AG04449 (cell line): ENCODE measurements at regions not wholly inside any gene's neighbourhood (a gene's known extent, or its start where the extent isn't known, plus 50 kb on each side); places are given as distances from the start of the nearest gene placed in this dataset.
"Not testable (repeated sequence)": the region's sequence is repeated elsewhere in the genome, so short reads cannot be mapped to it uniquely, and the experiment has no call there.

Experiments used
- CTCF ChIA-PET: fragments of 350-600 bp; formaldehyde crosslinking; extraction: SDS; loops from one replicate; lab custom pipeline; 2021; ENCODE audit warnings: antibody characterized with exemption; lab: Yijun Ruan, JAX
- POLR2A ChIA-PET: fragments of 400-600, 350-600 bp; formaldehyde crosslinking; extraction: SDS; loops from one replicate; lab custom pipeline; 2020; ENCODE audit warnings: antibody characterized with exemption, inconsistent platforms; lab: Yijun Ruan, JAX
- DNase-seq: peaks from one replicate; pipeline ENCODE4 v3.0.0-alpha.2; 2010; ENCODE audit warnings: low read depth, low spot score
- H3K4me3 ChIP-seq: 2 replicates; pipeline ENCODE4 v1.5.1; 2011; ENCODE audit warnings: low read depth, mild to moderate bottlenecking, control low read depth, low read length
- TF ChIP-seq, protein P1 (sequence below): IDR thresholded peaks from one replicate; pipeline ENCODE4 v1.5.1; 2011; ENCODE audit warnings: mild to moderate bottlenecking, moderate library complexity, low read length, control low read depth, inconsistent platforms; ENCODE audit not compliant: insufficient read depth; ENCODE audit errors: missing control alignments

DNA sequence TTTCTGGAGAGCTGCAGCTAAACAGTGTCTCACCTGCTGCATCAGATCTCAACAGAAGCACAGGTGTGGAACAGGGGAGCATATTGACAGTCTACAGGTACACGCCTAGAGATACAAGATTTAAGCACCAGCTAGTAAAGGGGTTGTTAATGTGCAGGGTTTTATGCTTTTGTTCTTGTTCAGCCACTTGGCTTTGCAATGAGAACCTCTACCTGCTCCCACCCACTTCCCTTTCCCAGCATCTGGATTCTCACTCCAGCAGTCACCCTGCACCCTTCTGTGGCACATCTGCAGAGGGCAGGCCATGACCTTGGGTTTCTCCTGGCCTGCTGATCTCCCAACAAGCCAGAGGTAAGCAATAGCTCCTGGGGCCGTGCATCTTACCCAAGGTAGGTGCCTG, 446.6 kb downstream of the BUD13 start:
- CTCF ChIA-PET: no interaction called here
- POLR2A ChIA-PET: no interaction called here
- DNase-seq: no peak

DNA sequence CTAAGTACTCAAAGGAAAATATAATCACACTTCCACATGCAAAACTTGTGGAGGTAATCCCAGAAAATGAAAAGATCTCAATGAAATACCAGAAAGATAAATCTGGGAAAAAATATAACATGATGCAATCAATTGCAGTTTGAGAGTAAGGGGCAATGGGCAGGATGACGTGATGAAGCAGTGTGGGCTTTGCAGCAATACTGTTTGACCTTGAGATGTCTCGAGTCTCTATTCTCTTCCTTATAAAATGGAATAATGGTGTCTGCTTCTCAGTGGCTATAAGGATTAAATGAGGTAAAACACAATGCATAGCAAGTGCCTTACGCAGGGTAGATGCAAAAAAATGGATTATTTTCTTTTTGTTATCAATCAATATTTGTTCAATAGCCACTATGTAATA, 447.5 kb downstream of the BUD13 start:
- no peak overlapping the region for H3K4me3 ChIP-seq
- POLR2A ChIA-PET: no interaction called here
- no peak for DNase-seq
- CTCF ChIA-PET: no interaction called here
- TF ChIP-seq, protein P1, sequence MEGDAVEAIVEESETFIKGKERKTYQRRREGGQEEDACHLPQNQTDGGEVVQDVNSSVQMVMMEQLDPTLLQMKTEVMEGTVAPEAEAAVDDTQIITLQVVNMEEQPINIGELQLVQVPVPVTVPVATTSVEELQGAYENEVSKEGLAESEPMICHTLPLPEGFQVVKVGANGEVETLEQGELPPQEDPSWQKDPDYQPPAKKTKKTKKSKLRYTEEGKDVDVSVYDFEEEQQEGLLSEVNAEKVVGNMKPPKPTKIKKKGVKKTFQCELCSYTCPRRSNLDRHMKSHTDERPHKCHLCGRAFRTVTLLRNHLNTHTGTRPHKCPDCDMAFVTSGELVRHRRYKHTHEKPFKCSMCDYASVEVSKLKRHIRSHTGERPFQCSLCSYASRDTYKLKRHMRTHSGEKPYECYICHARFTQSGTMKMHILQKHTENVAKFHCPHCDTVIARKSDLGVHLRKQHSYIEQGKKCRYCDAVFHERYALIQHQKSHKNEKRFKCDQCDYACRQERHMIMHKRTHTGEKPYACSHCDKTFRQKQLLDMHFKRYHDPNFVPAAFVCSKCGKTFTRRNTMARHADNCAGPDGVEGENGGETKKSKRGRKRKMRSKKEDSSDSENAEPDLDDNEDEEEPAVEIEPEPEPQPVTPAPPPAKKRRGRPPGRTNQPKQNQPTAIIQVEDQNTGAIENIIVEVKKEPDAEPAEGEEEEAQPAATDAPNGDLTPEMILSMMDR: no peak

More for the DNA sequence above, 446.6 kb downstream of the BUD13 start:
- TF ChIP-seq, protein P1: no peak
- no peak overlapping the region for H3K4me3 ChIP-seq

DNA sequence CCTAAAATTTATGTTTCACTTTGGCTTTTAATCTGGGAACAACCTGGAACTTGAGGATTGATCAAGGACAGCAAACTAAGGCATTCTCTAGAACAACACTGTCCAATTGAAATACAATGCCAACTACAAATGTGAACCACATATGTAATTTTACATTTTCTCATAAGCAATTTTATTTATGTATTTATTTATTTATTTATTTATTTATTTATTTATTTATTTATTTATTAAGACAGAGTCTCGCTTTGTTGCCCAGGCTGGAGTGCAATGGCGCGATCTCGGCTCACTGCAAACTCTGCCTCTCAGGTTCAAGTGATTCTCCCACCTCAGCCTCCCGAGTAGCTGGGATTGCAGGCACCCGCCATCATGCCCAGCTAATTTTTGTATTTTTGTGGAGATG, 448.7 kb downstream of the BUD13 start:
- POLR2A ChIA-PET, CTCF ChIA-PET, H3K4me3 ChIP-seq, DNase-seq: not testable (repeated sequence)

DNA sequence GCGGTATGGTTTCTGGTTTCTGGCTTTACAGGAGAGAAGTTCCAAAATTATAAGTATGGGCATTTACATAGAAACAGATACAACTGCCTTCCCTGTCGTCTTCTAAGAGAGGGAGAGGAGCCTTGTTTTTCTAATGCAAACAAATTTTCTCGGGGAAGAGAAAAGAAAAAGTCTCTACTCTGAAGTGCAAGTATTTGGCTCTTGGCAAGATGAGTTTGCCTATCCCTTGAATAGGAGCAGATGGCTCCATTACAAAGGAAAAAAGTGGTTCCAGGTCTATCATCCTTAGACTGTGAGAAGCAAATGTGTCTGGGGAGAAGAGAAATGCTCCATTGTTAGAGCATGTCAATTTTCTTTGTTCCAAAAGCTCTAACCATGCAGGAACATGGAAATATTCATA, 455.6 kb downstream of the BUD13 start:
- POLR2A ChIA-PET: no interaction called here
- no peak for DNase-seq
- CTCF ChIA-PET: no interaction called here
- no peak overlapping the region for H3K4me3 ChIP-seq
- TF ChIP-seq, protein P1: no peak

DNA sequence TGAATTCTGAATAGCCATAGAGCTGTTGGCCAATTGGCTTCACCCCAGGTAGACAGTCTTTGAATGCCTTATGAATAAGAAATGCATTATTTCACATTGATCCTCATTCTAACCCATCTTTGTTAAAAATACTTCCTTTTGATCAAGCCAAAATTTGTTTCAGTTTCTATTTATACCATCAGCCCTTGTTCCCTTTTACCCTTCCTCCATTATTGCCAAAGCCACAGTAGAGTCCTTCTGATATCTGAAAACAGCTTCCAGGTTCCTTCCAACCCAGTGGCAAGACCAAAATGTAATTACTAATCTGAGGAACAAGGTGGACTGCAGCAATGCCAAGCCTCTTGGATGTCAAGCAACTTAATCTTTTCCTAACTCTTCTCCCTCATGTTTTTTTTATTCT, 458.8 kb downstream of the BUD13 start:
- ChIA-PET POLR2A (no interaction called here), CTCF (no interaction called here)
- TF ChIP-seq, protein P1: no peak
- DNase-seq: no peak
- no peak overlapping the region for H3K4me3 ChIP-seq

DNA sequence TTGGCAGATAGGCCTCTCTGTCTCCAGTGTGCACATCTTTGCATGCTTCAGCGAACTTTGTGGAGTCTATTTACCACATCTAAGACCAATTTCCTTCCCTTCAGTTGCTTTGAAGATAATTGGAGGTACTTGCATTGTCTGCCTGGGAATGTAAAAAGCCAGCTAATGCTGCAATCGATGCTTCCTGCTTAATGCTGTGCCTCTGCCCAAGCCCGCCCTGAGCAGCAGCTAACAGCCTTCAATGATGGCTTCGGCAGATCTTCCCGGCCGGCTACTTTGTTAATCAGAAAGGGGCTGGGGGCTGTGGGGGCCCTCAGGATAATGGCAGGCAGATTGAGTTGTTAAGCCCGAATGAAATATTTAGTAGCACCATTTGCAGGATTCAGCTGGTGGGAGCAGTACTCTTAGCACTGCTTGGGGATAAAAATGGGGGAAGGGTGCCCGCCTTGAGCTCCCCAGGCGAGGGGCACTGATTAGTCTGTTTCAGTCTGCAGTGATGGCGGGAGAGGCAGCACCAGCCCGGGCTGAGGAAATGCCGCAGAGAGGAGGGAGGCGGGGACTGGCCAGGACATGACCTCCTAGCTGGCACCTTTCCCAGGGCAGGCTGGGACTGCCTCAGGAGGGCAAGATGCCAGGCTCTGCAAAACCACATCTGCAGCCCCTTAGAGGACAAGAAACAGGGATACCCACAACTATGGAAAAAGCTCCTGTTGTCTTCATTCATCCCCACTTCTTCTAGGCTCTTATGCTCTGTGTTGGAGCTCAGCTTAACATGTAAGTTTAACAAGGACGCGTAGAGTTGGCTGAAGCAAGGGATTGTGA, 460.0 kb downstream of the BUD13 start:
- TF ChIP-seq, protein P1: no peak
- no peak overlapping the region for H3K4me3 ChIP-seq
- CTCF ChIA-PET: no interaction called here
- no peak for DNase-seq
- POLR2A ChIA-PET: no interaction called here

DNA sequence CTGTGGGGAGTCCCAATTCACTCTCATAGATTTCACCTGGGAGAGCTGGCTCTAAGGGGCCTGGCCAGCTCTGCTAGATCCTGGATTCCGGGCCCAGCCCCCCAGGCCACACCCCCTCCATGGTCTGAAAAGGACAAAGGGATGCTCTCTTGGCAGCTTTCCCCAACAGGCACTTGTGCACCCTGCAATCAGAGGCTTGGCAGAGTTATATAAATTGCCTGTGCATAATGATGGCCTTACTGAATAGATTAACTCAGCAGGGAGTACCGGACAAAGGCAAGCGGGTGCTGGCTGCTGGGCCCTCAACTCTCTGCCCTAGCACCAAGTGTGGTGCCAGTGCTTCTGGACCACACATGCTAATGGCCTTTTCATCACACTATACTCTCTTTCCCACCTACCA, 461.6 kb downstream of the BUD13 start:
- H3K4me3 ChIP-seq: no peak overlapping the region
- ChIA-PET CTCF (no interaction called here), POLR2A (no interaction called here)
- DNase-seq: no peak
- TF ChIP-seq, protein P1: no peak
